GM20000 (cell line): ENCODE measurements at regions not wholly inside any gene's neighbourhood (a gene's known extent, or its start where the extent isn't known, plus 50 kb on each side); places are given as distances from the start of the nearest gene placed in this dataset.

Experiments used
- DNase-seq: peaks from one replicate; pipeline ENCODE4 v3.0.0; 2012; ENCODE audit warnings: low spot score
- CTCF ChIP-seq: IDR thresholded peaks from 2 replicates; pipeline ENCODE4 v1.5.1; 2012; ENCODE audit warnings: mild to moderate bottlenecking, control low read depth; ENCODE audit errors: extremely low read depth, missing control alignments

- no peak for TF ChIP-seq CTCF
- no peak for DNase-seq
Measured at GRCh38 chr1:18021242-18021641, 86.4 kb upstream of the IGSF21 start.

GRCh38 chr1:18032172-18032859 lies 75.3 kb upstream of the IGSF21 start:
- no peak for DNase-seq
- no peak for TF ChIP-seq CTCF

- DNase-seq: no peak
- no peak for TF ChIP-seq CTCF
Measured at GRCh38 chr1:18035145-18035544, 72.5 kb upstream of the IGSF21 start.

- TF ChIP-seq CTCF: no peak
- DNase-seq: no peak
Measured at GRCh38 chr1:18037651-18038050, 69.9 kb upstream of the IGSF21 start.

GRCh38 chr1:18038051-18038450 lies 69.5 kb upstream of the IGSF21 start:
- TF ChIP-seq CTCF: no peak
- no peak for DNase-seq

- TF ChIP-seq CTCF: no peak
- DNase-seq: no peak
Measured at GRCh38 chr1:18039102-18039501, 68.5 kb upstream of the IGSF21 start.

- no peak for DNase-seq
- no peak for TF ChIP-seq CTCF
Measured at GRCh38 chr1:18041102-18041501, 66.5 kb upstream of the IGSF21 start.
